ENCODE measurements at regions not wholly inside any gene's neighbourhood (a gene's known extent, or its start where the extent isn't known, plus 50 kb on each side); places are given as distances from the start of the nearest gene placed in this dataset.

DNA sequence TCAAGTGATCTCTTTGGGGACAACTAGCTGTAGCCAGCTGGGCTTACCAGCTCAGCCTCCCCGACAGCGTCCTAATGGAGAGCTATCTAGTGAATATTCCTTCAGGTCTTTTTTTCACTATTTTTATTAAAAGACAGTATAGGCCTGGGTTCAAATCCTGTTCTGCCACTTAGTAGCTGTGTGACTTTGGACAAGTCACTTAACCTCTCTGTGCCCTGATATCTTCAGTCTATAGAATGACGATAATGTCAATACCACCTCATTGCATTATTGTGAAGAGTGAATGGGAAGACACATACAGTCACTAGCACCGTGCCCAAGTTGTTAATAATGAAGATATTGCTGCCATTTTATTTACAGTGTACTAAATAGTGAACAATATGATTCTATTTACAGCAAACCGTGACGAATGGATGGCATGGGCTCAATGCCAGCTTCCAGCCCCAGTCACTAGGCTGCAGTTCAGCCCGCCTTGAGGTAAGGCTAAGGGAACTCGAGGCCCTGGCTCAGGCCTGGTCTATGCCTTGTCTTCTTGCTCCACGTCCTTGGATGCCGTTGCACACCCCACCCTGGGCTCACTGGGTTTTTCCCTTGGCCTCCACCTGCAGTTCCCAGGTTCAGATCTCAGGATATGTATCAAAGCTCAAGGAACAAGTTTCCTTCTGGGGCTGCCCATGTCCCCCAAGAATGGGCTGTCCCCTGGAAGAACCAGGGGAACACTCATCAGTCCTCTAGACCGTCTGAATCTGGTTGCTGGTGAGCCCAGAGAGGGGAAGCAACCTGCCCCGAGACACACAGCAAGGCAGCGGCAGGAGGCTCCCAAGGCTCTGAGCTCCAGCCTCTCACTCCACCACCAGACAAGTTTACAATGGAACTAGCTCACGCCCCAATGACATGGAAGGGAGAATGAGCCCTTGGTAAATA lies 95.4 kb upstream of the TNRC6C start:
- DNase-seq (ENCODE audit: low read depth, low spot score), result no peak
- CTCF ChIA-PET, result no interaction called here
- POLR2A ChIA-PET, result no interaction called here
- TF ChIP-seq, protein P1, sequence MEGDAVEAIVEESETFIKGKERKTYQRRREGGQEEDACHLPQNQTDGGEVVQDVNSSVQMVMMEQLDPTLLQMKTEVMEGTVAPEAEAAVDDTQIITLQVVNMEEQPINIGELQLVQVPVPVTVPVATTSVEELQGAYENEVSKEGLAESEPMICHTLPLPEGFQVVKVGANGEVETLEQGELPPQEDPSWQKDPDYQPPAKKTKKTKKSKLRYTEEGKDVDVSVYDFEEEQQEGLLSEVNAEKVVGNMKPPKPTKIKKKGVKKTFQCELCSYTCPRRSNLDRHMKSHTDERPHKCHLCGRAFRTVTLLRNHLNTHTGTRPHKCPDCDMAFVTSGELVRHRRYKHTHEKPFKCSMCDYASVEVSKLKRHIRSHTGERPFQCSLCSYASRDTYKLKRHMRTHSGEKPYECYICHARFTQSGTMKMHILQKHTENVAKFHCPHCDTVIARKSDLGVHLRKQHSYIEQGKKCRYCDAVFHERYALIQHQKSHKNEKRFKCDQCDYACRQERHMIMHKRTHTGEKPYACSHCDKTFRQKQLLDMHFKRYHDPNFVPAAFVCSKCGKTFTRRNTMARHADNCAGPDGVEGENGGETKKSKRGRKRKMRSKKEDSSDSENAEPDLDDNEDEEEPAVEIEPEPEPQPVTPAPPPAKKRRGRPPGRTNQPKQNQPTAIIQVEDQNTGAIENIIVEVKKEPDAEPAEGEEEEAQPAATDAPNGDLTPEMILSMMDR (IDR thresholded peaks at IDR 0.05; ENCODE audit: insufficient read depth, low read length, missing control alignments), result no peak
- no peak overlapping the region for H3K4me3 ChIP-seq (ENCODE audit: low read depth, low read length)

DNA sequence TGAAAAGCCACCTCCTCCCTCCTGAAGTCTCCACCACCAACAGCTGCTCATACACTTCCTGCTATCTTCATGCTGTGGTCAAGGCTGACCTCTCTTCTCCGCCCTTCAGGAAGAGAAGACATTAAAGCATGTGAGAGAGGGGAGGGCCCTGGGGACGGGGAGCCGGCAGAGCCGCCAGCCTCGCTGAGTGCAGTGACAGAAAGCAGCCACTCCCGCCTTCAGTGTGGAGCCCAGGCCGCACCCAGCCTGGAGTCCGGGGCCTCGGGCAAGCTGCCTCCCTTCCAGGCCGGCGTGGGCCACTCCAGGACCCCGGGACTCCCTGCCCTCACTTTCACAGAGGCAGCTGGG lies 94.7 kb upstream of the TNRC6C start:
- POLR2A ChIA-PET, result no interaction called here

DNA sequence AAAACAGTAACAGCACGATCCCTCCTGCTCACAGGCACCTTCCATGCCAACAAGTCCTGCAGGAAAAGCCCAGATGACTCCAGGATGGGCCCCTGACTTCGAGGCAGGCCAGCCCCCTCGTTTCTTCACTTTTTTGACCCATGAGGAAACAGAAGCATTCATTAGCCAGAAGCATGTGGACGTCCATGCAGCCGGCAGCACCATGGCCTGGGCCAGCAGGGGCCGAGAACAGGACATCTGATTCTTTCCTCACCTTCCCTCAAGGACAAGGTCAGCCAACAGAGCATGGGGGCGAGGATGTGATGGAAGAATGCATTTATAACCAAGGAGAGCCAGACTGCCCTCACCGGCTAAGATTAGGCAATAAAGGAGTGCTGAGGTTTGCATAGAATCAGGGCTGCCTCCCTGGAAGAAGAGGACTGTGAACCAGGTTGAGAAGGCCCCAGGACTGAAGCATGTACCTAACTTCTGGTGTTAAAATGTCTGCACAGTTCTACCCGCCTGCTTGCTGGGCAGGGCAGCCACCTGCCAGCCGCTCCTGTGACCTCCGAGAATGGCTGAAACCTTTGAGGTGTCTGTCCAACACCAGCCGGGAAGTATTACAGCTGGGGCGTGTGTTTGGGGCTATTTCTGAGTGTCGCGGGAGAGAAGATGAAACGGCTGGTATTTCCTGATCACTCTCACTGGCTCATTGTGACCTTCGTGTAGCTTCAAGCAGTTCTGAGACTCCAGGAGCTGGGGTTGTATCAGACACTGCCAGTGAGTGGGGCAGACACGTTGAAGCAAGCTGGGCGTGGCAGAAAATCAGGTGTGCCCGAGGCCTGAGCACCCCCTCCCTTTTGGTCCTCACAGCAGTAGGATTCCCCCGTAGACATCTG lies 94.0 kb upstream of the TNRC6C start:
- TF ChIP-seq, protein P1 (IDR thresholded peaks at IDR 0.05; ENCODE audit: insufficient read depth, low read length, missing control alignments), result no peak
- no peak for DNase-seq (ENCODE audit: low read depth, low spot score)
- POLR2A ChIA-PET, result interaction anchor here (0.5 kb wide), 1 partner anchor 330 kb away, joined by 3 read pairs; no protein-coding TSS in a partner anchor
- CTCF ChIA-PET, result no interaction called here
- no peak overlapping the region for H3K4me3 ChIP-seq (ENCODE audit: low read depth, low read length)

More for the DNA sequence above, 94.7 kb upstream of the TNRC6C start:
- no peak for DNase-seq (ENCODE audit: low read depth, low spot score)
- CTCF ChIA-PET, result no interaction called here
- TF ChIP-seq, protein P1 (IDR thresholded peaks at IDR 0.05; ENCODE audit: insufficient read depth, low read length, missing control alignments), result no peak
- H3K4me3 ChIP-seq (ENCODE audit: low read depth, low read length), result no peak overlapping the region

DNA sequence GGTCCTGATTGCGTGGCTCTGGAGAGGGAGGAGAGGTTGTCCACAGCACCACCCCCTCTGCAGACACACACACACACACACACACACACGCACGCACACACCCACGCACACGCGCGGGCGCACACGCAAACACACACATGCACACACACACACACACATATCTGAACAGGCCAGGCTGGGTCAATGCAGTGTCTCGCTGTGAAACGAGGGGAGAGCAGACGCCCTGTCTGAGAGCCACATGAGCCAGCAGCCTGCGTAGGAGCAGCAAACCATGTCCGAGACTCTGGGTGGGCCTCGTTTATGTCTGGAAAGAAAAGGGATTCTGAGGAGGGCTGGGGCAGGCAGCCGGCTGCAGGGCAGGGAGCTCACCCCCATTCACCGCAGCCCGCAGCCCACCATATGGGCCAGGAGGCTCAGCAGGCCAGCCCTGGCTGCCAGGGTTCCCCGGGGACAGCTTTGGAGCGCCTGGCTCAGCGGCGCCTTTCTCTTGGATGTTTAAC lies 93.3 kb upstream of the TNRC6C start:
- H3K4me3 ChIP-seq (ENCODE audit: low read depth, low read length), result no peak overlapping the region
- ChIA-PET CTCF (no interaction called here), POLR2A (no interaction called here)

DNA sequence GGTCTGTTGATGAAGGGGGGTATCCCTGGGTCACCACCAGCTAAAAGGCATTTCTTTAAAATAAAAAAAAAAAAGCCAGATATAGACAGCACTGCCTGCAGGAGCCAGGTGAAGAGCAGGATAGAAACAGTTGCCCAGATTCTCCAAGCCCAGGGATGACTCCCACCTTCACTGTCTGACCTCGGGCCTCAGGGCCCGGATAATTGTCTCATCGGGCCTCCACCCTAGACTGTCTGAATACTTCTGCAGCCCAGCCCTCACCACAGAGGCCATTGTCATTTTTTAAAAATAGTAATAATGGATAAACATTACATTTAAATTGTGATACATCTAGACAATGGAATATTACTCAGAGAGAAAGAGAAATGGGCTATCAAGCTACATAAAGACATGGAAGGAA lies 92.8 kb upstream of the TNRC6C start:
- TF ChIP-seq, protein P1 (IDR thresholded peaks at IDR 0.05; ENCODE audit: insufficient read depth, low read length, missing control alignments), result no peak
- ChIA-PET CTCF (no interaction called here), POLR2A (no interaction called here)
- no peak overlapping the region for H3K4me3 ChIP-seq (ENCODE audit: low read depth, low read length)
- no peak for DNase-seq (ENCODE audit: low read depth, low spot score)

More for the DNA sequence above, 93.3 kb upstream of the TNRC6C start:
- TF ChIP-seq, protein P1 (IDR thresholded peaks at IDR 0.05; ENCODE audit: insufficient read depth, low read length, missing control alignments), result no peak
- no peak for DNase-seq (ENCODE audit: low read depth, low spot score)

DNA sequence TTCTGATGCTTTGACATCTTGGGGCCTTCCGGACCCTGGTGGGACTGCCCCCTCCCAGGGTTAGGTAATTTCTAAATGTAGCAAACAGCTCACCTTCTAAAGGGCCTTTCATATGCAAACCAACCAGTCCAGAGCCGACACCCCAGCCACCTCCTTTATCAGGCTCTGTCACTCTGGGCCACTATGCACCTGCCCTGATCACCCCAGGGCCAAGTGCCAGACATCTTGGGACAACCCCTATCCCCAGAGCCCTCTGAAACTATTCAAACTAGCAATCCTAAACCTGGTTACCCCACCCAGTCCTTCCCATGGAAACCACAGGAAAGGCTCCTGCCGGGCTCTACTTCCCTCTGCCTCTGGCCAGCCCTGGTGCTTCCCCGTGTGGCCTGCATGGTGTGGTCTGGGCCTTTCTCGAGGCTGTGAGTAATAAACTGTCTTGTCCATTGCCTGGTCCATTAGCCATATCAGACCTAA lies 91.2 kb upstream of the TNRC6C start:
- TF ChIP-seq, protein P1 (IDR thresholded peaks at IDR 0.05; ENCODE audit: insufficient read depth, low read length, missing control alignments), result no peak
- H3K4me3 ChIP-seq (ENCODE audit: low read depth, low read length), result no peak overlapping the region
- DNase-seq (ENCODE audit: low read depth, low spot score), result no peak
- CTCF ChIA-PET, result no interaction called here
- POLR2A ChIA-PET, result no interaction called here

Measured in AG04449 (cell line).